ENCODE measurements at regions not wholly inside any gene's neighbourhood (a gene's known extent, or its start where the extent isn't known, plus 50 kb on each side); places are given as distances from the start of the nearest gene placed in this dataset.

DNA sequence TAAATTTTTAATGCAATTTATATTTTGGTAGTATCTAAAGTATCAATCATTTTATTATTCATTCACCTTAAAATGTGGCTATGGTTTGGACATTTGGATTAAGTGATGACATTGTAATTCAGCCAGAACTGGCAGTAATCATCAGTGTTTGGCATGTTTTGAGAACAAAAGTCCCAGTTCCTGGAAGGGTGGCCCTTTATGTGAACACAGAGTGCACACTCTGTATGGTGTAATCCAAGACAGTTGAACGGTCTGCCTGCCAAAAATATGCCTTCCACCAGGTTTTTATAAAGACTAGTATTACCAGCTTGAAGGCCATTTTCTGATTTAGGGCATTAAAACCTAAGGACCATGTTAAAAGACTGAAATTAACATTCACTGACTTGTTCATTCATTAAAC lies 448.7 kb downstream of the LTN1 start:
- Histone ChIP-seq H3K27ac (no peak overlapping the region), H3K9me3 (no peaks in the 10 kb centered on the region), H3K4me1 (no peaks in the 10 kb centered on the region), H3K27me3 (no peaks in the 10 kb centered on the region), H3K4me3 (no peak overlapping the region), H3K36me3 (no peaks in the 10 kb centered on the region)
- WGBS, 2 donors (ENCODE audit: low coverage in 1 of 2): 60% methylated on average over 1 of the region's 1 CpG
- TF ChIP-seq POLR2AphosphoS5 (IDR thresholded peaks at IDR 0.05): no peak
- TF ChIP-seq, protein P1, sequence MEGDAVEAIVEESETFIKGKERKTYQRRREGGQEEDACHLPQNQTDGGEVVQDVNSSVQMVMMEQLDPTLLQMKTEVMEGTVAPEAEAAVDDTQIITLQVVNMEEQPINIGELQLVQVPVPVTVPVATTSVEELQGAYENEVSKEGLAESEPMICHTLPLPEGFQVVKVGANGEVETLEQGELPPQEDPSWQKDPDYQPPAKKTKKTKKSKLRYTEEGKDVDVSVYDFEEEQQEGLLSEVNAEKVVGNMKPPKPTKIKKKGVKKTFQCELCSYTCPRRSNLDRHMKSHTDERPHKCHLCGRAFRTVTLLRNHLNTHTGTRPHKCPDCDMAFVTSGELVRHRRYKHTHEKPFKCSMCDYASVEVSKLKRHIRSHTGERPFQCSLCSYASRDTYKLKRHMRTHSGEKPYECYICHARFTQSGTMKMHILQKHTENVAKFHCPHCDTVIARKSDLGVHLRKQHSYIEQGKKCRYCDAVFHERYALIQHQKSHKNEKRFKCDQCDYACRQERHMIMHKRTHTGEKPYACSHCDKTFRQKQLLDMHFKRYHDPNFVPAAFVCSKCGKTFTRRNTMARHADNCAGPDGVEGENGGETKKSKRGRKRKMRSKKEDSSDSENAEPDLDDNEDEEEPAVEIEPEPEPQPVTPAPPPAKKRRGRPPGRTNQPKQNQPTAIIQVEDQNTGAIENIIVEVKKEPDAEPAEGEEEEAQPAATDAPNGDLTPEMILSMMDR (IDR thresholded peaks at IDR 0.05): no peak
- no peak for TF ChIP-seq EP300 (IDR thresholded peaks at IDR 0.05; ENCODE audit: low read depth)
- no peak for TF ChIP-seq POLR2A (IDR thresholded peaks at IDR 0.05)
- in situ Hi-C loops (cut with MboI; ENCODE audit: low pct_ligation_motif_present in 1 of 4, low pct_unique_long_range_greater_than_20kb in 1 of 4, low sequenced_read_pairs in 3 of 4): no loop called here
- DNase-seq: no peak
- intact Hi-C loops (cut with DNase I; ENCODE audit: low total_unique reads): no loop called here

DNA sequence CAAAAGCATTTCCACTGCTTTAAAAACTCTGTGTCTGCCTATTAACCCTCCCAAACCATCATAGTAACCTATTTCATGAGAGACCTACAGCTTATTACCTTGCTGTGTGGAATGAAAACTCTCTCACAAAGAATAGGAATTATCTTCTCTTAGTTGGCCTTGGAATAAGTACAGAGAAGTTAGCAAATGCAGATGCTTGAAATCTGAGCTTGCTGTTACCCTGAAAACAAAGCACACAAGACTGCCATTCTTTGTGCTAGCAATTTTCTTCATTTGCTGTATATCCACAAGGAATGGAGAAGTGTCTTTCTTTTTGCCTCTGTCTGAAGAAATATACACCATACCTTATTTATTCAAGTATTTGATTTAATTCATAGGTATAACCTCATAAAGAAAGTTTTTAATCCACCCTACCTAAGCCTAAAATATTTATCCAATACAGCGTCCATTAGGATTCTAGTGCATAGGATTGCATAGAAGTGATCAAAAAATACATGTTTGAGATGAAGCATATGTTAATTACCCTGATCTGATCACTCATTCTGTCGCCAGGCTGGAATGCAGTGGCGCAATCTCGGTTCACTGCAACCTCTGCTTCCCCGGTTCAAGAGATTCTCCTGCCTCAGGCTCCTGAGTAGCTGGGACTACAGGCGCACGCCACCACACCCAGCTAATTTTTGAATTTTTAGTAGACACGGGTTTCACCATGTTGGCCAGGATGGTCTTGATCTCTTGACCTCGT lies 451.1 kb downstream of the LTN1 start:
- no peak overlapping the region for H3K4me3 ChIP-seq
- WGBS, 2 donors (ENCODE audit: low coverage in 1 of 2): 85 to 95% methylated on average over 9 of the region's 9 CpGs
- H3K4me1 ChIP-seq: no peaks in the 10 kb centered on the region
- no peak overlapping the region for H3K27ac ChIP-seq
- no peaks in the 10 kb centered on the region for H3K36me3 ChIP-seq
- DNase-seq: no peak
- intact Hi-C loops (cut with DNase I; ENCODE audit: low total_unique reads): no loop called here
- in situ Hi-C loops (cut with MboI; ENCODE audit: low pct_ligation_motif_present in 1 of 4, low pct_unique_long_range_greater_than_20kb in 1 of 4, low sequenced_read_pairs in 3 of 4): no loop called here
- no peaks in the 10 kb centered on the region for H3K9me3 ChIP-seq
- H3K27me3 ChIP-seq: no peaks in the 10 kb centered on the region
- no peak for TF ChIP-seq POLR2A (IDR thresholded peaks at IDR 0.05)
- TF ChIP-seq POLR2AphosphoS5 (IDR thresholded peaks at IDR 0.05): no peak
- TF ChIP-seq EP300 (IDR thresholded peaks at IDR 0.05; ENCODE audit: low read depth): no peak
- TF ChIP-seq, protein P1 (IDR thresholded peaks at IDR 0.05): no peak

DNA sequence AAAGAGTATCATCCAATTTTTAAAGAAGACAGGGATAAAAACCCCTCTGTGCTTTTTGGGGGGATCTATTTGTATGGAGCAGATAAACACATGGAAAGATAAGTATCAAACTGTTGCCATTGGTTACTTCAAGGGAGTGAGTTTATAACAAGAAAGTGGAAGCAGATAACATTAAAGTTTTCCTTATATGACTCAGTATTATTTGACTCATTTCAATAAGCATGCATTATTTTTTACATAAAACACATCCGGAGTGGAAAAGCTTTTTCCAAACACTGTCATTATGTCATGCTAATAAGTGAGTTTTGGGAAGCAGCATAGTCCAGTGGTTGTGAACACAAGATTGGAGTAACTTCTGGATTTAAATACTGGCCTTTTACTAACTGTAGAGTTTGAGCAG lies 452.2 kb downstream of the LTN1 start:
- WGBS, 2 donors (ENCODE audit: low coverage in 1 of 2): 51 to 73% methylated on average over 1 of the region's 1 CpG
- Histone ChIP-seq H3K27ac (no peak overlapping the region), H3K4me1 (no peaks in the 10 kb centered on the region), H3K27me3 (no peaks in the 10 kb centered on the region), H3K9me3 (no peaks in the 10 kb centered on the region), H3K4me3 (no peak overlapping the region), H3K36me3 (no peaks in the 10 kb centered on the region)
- intact Hi-C loops (cut with DNase I; ENCODE audit: low total_unique reads): no loop called here
- no peak for TF ChIP-seq EP300 (IDR thresholded peaks at IDR 0.05; ENCODE audit: low read depth)
- TF ChIP-seq POLR2AphosphoS5 (IDR thresholded peaks at IDR 0.05): no peak
- TF ChIP-seq POLR2A (IDR thresholded peaks at IDR 0.05): no peak
- TF ChIP-seq, protein P1 (IDR thresholded peaks at IDR 0.05): no peak
- no peak for DNase-seq
- in situ Hi-C loops (cut with MboI; ENCODE audit: low pct_ligation_motif_present in 1 of 4, low pct_unique_long_range_greater_than_20kb in 1 of 4, low sequenced_read_pairs in 3 of 4): no loop called here

- Histone ChIP-seq H3K4me3 (no peak overlapping the region), H3K27ac (no peak overlapping the region), H3K4me1 (no peaks in the 10 kb centered on the region), H3K9me3 (no peaks in the 10 kb centered on the region), H3K36me3 (no peaks in the 10 kb centered on the region), H3K27me3 (no peaks in the 10 kb centered on the region)
- TF ChIP-seq POLR2A (IDR thresholded peaks at IDR 0.05) (no peak), EP300 (IDR thresholded peaks at IDR 0.05; ENCODE audit: low read depth) (no peak)
- DNase-seq: no peak
- in situ Hi-C loops (cut with MboI; ENCODE audit: low pct_ligation_motif_present in 1 of 4, low pct_unique_long_range_greater_than_20kb in 1 of 4, low sequenced_read_pairs in 3 of 4) (no loop called here), intact Hi-C loops (cut with DNase I; ENCODE audit: low total_unique reads) (no loop called here)
These were observed 453.1 kb downstream of the LTN1 start for GRCh38 chr21:28539623-28539988.

Measured in transverse colon (tissue), 4 donors.